HG03565 (cell line): ENCODE measurements at regions not wholly inside any gene's neighbourhood (a gene's known extent, or its start where the extent isn't known, plus 50 kb on each side); places are given as distances from the start of the nearest gene placed in this dataset.
"Not testable (repeated sequence)": the region's sequence is repeated elsewhere in the genome, so short reads cannot be mapped to it uniquely, and the experiment has no call there.

ENCODE experiments used
- ATAC-seq: cut with Tn5 transposase; IDR thresholded peaks from one replicate; pipeline ENCODE4 v1.9.1; 2021; ENCODE audit warnings: mild to moderate bottlenecking, moderate library complexity; ENCODE audit not compliant: unreplicated experiment

GRCh38 chr10:16231734-16232435 lies 204.9 kb upstream of the PTER start:
- ATAC-seq: no peak

- no peak for ATAC-seq
Observed at GRCh38 chr10:16232441-16232840, 204.4 kb upstream of the PTER start.

DNA sequence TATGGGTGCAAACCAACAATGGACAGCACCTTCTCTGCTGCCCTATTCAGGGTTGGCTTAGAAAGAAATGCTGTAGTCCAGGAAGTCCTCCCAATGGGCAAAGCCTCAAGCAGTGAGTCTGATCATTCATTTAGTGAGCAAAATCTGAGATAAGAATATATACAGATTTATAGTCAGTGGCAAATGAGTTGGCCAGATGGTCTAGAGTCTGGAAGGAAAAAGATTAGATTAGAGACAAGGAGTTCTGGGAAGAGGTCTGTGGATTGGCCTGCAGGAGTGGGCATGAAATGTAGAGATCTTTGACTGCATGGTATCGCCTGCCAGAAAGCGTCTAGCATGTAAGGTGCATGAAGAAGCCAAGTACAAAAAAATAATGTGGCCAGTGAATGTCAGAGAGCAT lies 201.9 kb upstream of the PTER start:
- ATAC-seq: no peak

DNA sequence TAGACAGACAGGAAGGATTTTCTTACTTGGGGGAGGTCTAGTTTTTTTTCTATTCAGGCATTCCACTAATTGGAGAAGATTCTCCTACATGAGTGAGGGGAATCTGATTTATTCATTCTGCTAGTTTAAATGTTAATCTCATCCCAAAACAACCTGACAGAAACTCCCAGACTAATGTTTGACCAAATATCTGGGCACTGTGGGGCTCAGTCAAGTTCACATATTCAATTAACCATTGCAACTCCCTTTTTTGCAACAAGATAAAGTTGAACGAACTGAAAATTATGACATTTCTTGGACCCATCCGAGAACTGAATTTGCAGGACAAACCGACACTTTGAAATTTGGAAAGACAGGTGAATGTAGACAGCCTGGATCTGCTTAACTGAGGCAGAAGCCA lies 194.4 kb upstream of the PTER start:
- no peak for ATAC-seq

- ATAC-seq: no peak
Observed at GRCh38 chr10:16242859-16243613, 193.8 kb upstream of the PTER start.

- ATAC-seq: not testable (repeated sequence)
Observed at GRCh38 chr10:16250136-16250535, 186.7 kb upstream of the PTER start.

- ATAC-seq: no peak
Observed at GRCh38 chr10:16256336-16256735, 180.5 kb upstream of the PTER start.

GRCh38 chr10:16258291-16259040 lies 178.3 kb upstream of the PTER start:
- no peak for ATAC-seq

GRCh38 chr10:16259726-16260125 lies 177.1 kb upstream of the PTER start:
- ATAC-seq: no peak

DNA sequence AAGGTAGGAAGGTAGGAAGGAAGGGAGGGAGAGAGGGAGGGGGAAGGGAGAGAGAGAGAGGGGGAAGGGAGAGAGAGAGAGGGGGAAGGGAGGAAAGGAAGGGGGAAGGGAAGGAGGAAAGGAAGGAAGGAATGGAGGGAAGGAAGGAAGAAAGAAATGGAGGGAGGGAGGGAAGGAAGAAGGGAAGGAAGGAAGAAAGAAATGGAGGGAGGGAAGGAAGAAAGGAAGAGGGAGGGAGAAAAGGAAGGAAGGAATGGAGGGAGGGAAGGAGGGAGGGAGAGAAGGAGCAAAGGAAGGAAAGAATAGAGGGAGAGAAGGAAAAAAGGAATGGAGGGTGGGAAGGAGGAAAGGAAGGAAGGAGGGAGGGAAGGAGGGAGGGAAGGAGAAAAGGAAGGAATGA lies 176.4 kb upstream of the PTER start:
- ATAC-seq: no peak

DNA sequence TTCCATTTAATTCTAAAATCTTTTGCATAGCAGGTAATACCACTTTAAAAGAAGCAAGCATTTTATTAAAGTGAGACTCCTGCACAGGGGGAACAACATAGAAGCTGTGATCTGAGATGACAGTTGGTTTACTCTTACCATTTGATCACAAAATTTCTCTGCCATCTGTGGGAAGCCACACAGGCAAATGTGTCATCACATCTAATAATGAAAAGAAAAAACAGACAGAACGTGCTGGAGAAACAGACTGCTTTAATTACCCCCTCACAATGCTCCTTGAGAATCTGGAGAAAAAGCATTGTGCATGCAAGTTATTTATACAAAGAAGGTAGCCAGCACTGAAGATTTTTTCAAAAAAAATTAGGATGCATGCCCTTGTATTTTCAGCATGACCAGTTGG lies 165.2 kb upstream of the PTER start:
- no peak for ATAC-seq

DNA sequence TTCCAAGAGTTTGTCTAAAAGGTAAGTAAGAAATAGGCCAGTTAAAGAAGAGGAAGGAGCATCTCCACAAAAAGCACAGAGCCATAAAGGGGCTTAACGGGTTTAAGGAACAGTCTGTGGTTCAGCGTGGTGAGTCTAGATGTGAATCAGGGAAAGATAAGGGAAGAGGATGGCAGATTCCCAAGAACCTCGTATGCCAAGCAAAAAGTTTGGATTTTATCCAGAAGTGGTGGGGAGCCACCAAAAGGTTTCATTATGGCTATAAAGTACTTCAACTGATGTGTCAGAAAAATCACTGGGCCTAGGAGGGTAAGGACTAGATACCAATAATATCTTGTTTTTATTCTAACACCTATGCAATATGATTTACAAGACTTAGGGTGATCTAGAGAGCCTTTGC lies 161.9 kb upstream of the PTER start:
- ATAC-seq: no peak

GRCh38 chr10:16280595-16280994 lies 156.2 kb upstream of the PTER start:
- ATAC-seq: no peak

DNA sequence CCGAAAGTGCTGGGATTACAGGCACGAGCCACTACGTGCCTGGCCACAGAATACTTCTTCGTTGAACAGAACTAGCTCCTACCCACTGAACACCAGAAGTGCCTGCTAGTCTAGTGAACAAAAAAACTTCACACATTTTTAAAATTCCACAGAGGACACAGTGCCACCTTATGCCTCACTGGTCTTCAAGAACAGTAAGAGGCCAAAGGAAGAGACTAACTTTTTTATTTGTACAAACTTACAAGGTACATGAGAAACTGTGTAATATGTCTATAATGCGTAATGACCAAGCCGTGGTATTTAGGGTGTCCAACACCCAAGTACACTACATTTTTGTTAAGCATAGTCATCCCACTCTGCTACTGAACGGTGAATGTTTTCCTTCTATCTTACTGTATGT lies 144.4 kb upstream of the PTER start:
- no peak for ATAC-seq

DNA sequence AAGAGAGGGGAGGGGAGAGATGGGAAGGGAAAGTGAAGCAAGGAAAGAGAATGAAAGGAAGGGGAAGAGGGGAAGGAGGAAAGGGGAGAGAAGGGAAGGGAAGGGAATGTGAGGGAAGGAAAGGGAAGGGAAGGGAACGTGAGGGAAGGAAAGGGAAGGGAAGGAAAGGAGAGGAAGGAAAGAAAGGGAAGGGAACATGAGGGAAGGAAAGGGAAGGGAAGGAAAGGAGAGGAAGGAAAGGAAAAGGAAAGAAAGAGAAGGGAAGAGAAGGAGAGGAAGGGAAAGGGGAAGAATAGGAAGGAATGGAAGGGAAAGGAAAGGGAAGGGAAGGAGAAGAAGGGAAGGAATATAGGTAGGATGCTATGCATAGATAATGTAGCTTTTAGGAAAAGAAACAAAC lies 139.7 kb upstream of the PTER start:
- no peak for ATAC-seq

DNA sequence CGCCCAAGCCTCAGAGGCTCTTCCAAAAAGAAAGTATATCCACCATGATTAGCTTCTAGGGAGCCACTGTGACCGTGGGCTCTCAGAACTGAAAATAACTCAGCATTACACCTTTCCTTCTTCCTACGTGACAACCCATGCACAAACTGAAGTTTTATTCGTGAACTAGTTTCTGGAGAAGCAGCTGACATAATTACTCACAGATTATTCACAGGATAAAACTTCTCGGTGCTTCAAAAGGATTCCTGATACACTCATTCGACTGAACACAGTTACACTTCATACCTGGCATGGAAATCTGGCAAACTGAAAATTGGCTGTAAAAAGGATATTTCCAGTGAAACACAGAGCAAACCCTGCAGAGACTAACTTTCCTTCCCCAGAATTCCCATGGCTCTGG lies 139.2 kb upstream of the PTER start:
- ATAC-seq: no peak

GRCh38 chr10:16304311-16304710 lies 132.5 kb upstream of the PTER start:
- no peak for ATAC-seq

GRCh38 chr10:16310440-16310839 lies 126.4 kb upstream of the PTER start:
- ATAC-seq: no peak

DNA sequence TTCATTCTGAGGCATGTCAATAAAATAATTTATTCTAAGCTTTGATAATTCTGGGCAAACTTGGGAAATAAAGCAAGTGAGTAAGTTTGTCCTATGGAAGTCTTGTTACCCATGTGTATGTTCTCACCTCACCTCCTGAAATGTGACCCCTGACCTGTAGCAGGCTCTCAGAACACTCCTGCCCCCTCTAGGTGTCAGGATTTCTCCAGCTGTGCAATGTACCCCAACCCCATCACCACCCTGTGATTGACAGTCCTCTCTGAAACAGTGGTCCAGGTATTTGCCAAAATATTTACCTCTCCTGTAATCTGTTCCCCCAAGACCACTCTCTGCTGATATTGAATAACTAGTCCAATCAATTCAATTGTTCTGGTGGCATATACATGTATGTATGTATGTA lies 122.6 kb upstream of the PTER start:
- ATAC-seq: no peak

DNA sequence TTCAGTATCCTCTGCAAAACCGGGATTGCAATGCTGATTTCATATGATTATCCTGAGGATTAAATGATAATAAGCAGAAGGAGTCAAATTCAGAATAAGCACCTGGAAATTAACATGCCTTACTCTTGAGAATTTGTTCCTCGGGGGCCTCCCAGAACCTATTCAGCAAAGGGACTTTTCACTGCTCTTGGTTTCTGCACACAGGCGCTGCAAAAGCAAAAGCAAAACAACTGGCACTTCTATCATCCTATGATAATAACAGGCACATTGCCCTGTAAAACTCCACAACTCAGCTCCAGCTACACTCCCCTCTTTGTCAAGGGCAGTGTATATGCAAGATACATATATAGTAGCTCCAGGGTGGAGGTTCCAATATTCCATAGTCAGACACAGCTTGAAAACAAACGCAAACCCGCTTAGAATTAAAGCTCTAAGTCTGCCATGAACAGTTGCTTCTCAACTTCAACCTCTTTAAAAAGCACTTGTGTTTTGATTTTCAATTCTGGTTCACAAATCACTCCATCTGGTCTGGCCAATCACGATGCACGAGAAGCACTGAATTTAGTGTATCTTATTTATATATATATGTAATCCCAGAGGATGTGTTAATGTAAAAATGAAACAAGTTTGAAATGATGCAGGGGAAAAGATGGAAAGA lies 119.9 kb upstream of the PTER start:
- ATAC-seq: no peak

GRCh38 chr10:16341637-16342036 lies 95.2 kb upstream of the PTER start:
- ATAC-seq: no peak
